CD8-positive, alpha-beta memory T cell (primary cell): ENCODE measurements at regions not wholly inside any gene's neighbourhood (a gene's known extent, or its start where the extent isn't known, plus 50 kb on each side); places are given as distances from the start of the nearest gene placed in this dataset.
"Not testable (repeated sequence)": the region's sequence is repeated elsewhere in the genome, so short reads cannot be mapped to it uniquely, and the experiment has no call there.

ENCODE experiments used
- CTCF ChIA-PET: fragments of 350-600 bp; sonication (Branson Sonifier 250); formaldehyde crosslinking; loops from one replicate; lab custom pipeline; 2021; ENCODE audit warnings: antibody characterized with exemption; lab: Charles Lee
- POLR2A ChIA-PET: fragments of 350-600 bp; sonication (Branson Sonifier 250); formaldehyde crosslinking; loops from one replicate; lab custom pipeline; 2021; ENCODE audit warnings: antibody characterized with exemption; lab: Charles Lee
- DNase-seq, 5 donors: peaks; one replicate each; pipeline versions ENCODE4 v3.0.0 to v3.0.0-alpha.2; 2020 to 2022; ENCODE audit warnings: mixed read lengths in 1 of 5
- H3K27ac ChIP-seq: one replicate; pipeline ENCODE4 v1.7.0; 2013; ENCODE audit warnings: low read depth, mild to moderate bottlenecking, low read length, moderate library complexity
- H3K27me3 ChIP-seq: 2 replicates; pipeline ENCODE4 v1.7.0; 2013; ENCODE audit warnings: low read length, mild to moderate bottlenecking; ENCODE audit not compliant: insufficient read depth, poor library complexity, severe bottlenecking
- H3K36me3 ChIP-seq: 2 replicates; pipeline ENCODE4 v1.7.0; 2013; ENCODE audit warnings: mild to moderate bottlenecking, low read length, moderate library complexity; ENCODE audit not compliant: insufficient read depth
- H3K4me1 ChIP-seq: 2 replicates; pipeline ENCODE4 v1.7.0; 2013; ENCODE audit warnings: mild to moderate bottlenecking, low read length, moderate library complexity; ENCODE audit not compliant: insufficient read depth
- H3K4me3 ChIP-seq: 2 replicates; pipeline ENCODE4 v1.7.0; 2013; ENCODE audit warnings: mild to moderate bottlenecking, low read length
- H3K9me3 ChIP-seq: 2 replicates; pipeline ENCODE4 v1.7.0; 2013; ENCODE audit warnings: mild to moderate bottlenecking, low read length
- H3K27ac Mint-ChIP-seq, 8 donors: one replicate each; pipeline ENCODE4 v1.8.0; 2020 to 2021; ENCODE audit warnings: mixed read lengths in 8 of 8, mild to moderate bottlenecking in 6 of 8, inconsistent platforms in 3 of 8, moderate library complexity in 3 of 8
- H3K27me3 Mint-ChIP-seq, 2 donors: one replicate each; pipeline ENCODE4 v1.8.0; 2020 to 2021; ENCODE audit warnings: mixed read lengths in 2 of 2, mild to moderate bottlenecking in 1 of 2, moderate library complexity in 1 of 2
- H3K36me3 Mint-ChIP-seq, 3 donors: one replicate each; pipeline ENCODE4 v1.8.0; 2020 to 2021; ENCODE audit warnings: mixed read lengths in 3 of 3, inconsistent platforms in 1 of 3, mild to moderate bottlenecking in 1 of 3
- H3K4me1 Mint-ChIP-seq, 3 donors: one replicate each; pipeline ENCODE4 v1.8.0; 2020 to 2021; ENCODE audit warnings: mixed read lengths in 3 of 3, inconsistent platforms in 1 of 3, mild to moderate bottlenecking in 1 of 3
- H3K4me3 Mint-ChIP-seq, 7 donors: one replicate each; pipeline ENCODE4 v1.8.0; 2020 to 2021; ENCODE audit warnings: mixed read lengths in 7 of 7, mild to moderate bottlenecking in 6 of 7, moderate library complexity in 4 of 7, inconsistent platforms in 2 of 7
- H3K9me3 Mint-ChIP-seq, 5 donors: one replicate each; pipeline ENCODE4 v1.8.0; 2020 to 2022; ENCODE audit warnings: mixed read lengths in 5 of 5, mild to moderate bottlenecking in 3 of 5, moderate library complexity in 2 of 5, inconsistent platforms in 1 of 5

DNA sequence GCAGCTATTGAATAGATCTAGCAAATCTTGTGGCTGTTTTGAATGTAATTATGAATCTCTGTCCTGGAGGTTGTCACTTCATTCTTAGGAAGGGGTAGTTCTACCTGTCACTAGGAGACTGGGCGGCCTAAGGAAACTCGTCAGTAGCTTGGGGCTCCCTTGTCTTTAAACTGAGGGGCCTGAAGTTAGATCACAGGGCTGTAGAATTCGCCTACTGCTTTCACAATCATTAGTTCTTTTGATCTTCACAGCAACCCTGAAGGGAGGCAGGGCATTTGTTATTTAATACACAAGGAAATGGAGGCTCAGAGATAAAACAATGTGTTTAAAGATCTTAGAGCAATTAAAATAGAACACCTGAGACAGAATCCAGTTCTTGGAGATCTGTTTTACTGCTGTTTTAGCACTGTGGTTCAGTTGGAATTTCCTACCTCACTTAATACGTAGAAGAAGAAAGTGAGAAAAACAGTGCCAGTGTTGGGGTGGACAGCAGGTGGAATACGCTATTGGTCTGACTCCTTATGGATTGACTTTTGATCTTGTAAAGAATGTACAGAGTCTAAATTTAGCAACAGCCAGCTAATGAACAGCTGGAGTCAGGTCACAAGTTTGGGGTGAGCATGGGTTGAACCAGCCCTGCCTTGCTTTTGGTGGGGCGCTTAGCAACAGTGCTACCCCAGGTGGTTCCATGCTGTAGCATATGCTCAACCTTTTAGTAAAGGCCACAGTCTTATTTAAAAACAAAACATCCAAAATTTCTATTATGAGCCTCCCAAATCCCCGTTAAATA, 71.4 kb upstream of the BHLHE40 start:
- H3K4me1 Mint-ChIP-seq: peaks cover 30 to 58% (median 50%) of the 10 kb centered on the region in 3 donors
- CTCF ChIA-PET: no interaction called here
- no peaks in the 10 kb centered on the region for H3K27me3 Mint-ChIP-seq
- H3K27me3 ChIP-seq: no peaks in the 10 kb centered on the region
- no peaks in the 10 kb centered on the region for H3K36me3 ChIP-seq
- DNase-seq: no peak
- no peak overlapping the region for H3K4me3 ChIP-seq
- peak overlapping the region in 7 of 8 donors; percentile 30 to 85 (median 73) for H3K27ac Mint-ChIP-seq
- peaks cover 32% of the 10 kb centered on the region for H3K4me1 ChIP-seq
- H3K9me3 ChIP-seq: no peaks in the 10 kb centered on the region
- POLR2A ChIA-PET: no interaction called here
- no peak overlapping the region for H3K27ac ChIP-seq
- peaks cover 0 to 6% (median 0%) of the 10 kb centered on the region in 3 donors for H3K36me3 Mint-ChIP-seq
- H3K4me3 Mint-ChIP-seq: peak overlapping the region in 2 of 7 donors; percentile 1 to 41
- peaks cover 0 to 3% (median 0%) of the 10 kb centered on the region in 5 donors for H3K9me3 Mint-ChIP-seq

DNA sequence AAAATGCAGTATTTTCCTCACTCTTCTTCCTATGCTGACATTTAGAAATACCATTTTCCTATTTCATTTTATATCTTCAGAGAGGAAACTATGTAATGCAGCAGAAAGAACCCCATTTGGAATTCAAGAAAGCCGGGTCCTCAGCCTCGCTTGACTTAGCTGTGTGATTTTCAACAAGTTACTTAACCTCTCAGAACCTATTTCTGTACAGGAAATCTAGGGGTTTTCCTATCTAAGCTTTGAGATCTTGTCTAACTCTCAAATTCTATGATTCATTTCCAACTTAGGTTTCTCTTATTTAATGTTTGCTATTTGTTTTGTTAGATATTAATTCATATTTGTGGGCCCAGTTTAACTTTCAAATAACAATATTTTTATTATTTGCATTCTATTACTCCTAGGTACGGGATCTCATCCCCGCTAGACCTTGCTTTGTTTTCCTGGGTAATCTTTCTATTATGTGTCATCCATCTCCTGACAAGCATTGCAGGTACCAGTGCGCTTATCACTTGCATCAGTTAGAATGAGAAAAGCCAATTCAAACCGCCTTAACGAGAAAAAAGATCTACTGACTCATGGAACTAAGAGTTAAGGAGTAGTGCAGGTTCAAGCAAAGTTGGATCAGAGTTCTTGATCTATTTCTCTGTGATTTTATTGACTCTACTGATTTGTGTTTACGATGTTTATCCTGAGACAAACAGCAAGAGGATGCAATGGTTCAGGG, 70.6 kb upstream of the BHLHE40 start:
- Mint-ChIP-seq H3K9me3 (peaks cover 0 to 3% (median 0%) of the 10 kb centered on the region in 5 donors), H3K4me1 (peaks cover 30 to 58% (median 50%) of the 10 kb centered on the region in 3 donors), H3K27me3 (no peaks in the 10 kb centered on the region), H3K36me3 (peaks cover 0 to 6% (median 0%) of the 10 kb centered on the region in 3 donors), H3K27ac (peak overlapping the region; percentile 2 to 85 (median 26)), H3K4me3 (peak overlapping the region in 1 of 7 donors; percentile 1)
- H3K4me3 ChIP-seq: no peak overlapping the region
- H3K4me1 ChIP-seq: peaks cover 32% of the 10 kb centered on the region
- ChIA-PET POLR2A (no interaction called here), CTCF (interaction anchor here (1.4 kb wide), 1 partner anchor 75 kb away, joined by 3 read pairs; no protein-coding TSS in a partner anchor)
- H3K27me3 ChIP-seq: no peaks in the 10 kb centered on the region
- H3K36me3 ChIP-seq: no peaks in the 10 kb centered on the region
- DNase-seq: no peak
- H3K9me3 ChIP-seq: no peaks in the 10 kb centered on the region
- no peak overlapping the region for H3K27ac ChIP-seq

DNA sequence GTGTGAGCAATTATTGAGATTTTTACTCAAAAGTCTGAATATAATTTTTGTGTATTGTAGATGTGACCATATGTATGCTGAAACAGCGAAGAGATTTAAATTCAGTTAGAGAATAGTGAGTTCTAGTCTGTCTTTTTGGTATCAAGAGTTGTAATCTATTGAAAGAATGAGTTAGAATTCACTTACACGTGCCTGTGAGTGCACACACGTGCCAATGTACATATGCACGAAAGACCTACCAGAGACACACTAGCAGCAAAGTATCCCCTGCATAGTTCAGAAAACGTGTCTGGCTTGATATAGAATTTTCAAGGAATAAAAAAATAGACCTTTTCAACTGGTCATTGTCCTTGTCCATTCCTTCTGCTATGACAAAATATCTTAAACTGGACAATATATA, 64.8 kb upstream of the BHLHE40 start:
- DNase-seq: no peak
- no peaks in the 10 kb centered on the region for H3K9me3 ChIP-seq
- no peaks in the 10 kb centered on the region for H3K36me3 ChIP-seq
- peaks cover 0 to 7% (median 0%) of the 10 kb centered on the region in 5 donors for H3K9me3 Mint-ChIP-seq
- H3K4me1 Mint-ChIP-seq: peaks cover 0 to 3% (median 2%) of the 10 kb centered on the region in 3 donors
- H3K4me1 ChIP-seq: no peaks in the 10 kb centered on the region
- ChIA-PET CTCF (no interaction called here), POLR2A (no interaction called here)
- no peak overlapping the region for H3K4me3 ChIP-seq
- H3K27me3 Mint-ChIP-seq: no peaks in the 10 kb centered on the region
- no peak overlapping the region for H3K27ac Mint-ChIP-seq
- no peak overlapping the region for H3K27ac ChIP-seq
- H3K27me3 ChIP-seq: no peaks in the 10 kb centered on the region
- H3K4me3 Mint-ChIP-seq: no peak overlapping the region
- H3K36me3 Mint-ChIP-seq: peaks cover 0 to 10% (median 3%) of the 10 kb centered on the region in 3 donors

DNA sequence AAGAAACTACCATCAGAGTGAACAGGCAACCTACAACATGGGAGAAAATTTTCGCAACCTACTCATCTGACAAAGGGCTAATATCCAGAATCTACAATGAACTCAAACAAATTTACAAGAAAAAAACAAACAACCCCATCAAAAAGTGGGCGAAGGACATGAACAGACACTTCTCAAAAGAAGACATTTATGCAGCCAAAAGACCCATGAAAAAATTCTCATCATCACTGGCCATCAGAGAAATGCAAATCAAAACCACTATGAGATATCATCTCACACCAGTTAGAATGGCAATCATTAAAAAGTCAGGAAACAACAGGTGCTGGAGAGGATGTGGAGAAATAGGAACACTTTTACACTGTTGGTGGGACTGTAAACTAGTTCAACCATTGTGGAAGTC, 57.6 kb upstream of the BHLHE40 start:
- H3K4me3 Mint-ChIP-seq, H3K4me1 Mint-ChIP-seq, CTCF ChIA-PET: not testable (repeated sequence)

DNA sequence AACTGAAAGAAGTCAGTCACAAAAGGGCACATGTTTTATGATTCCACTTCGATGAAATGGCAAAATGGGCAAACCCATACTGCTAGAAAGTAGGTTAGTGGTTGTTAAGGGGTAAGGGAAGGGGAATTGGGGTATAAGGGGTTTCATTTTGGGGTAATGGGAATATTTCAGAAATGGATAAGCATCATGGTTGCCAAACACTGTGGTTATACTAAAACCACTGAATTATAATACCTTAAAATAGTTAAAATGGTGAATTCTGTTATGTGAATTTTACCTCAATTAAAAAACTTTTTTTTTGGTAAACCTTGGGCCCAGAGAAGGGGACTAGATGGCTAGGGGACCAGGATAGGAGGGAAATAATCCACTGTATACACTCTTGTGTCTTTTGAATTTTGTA, 52.3 kb upstream of the BHLHE40 start:
- Mint-ChIP-seq H3K4me1 (peaks cover 7 to 17% (median 14%) of the 10 kb centered on the region in 3 donors), H3K27ac (no peak overlapping the region), H3K4me3 (no peak overlapping the region), H3K36me3 (no peaks in the 10 kb centered on the region), H3K9me3 (no peaks in the 10 kb centered on the region), H3K27me3 (no peaks in the 10 kb centered on the region)
- POLR2A ChIA-PET: no interaction called here
- Histone ChIP-seq H3K4me3 (no peak overlapping the region), H3K27me3 (no peaks in the 10 kb centered on the region), H3K36me3 (no peaks in the 10 kb centered on the region), H3K27ac (no peak overlapping the region), H3K9me3 (no peaks in the 10 kb centered on the region), H3K4me1 (peaks cover 6% of the 10 kb centered on the region)
- CTCF ChIA-PET: no interaction called here
- no peak for DNase-seq

More for the DNA sequence above, 57.6 kb upstream of the BHLHE40 start:
- H3K9me3 Mint-ChIP-seq, H3K27me3 ChIP-seq, H3K27ac Mint-ChIP-seq, H3K36me3 Mint-ChIP-seq, POLR2A ChIA-PET, H3K4me1 ChIP-seq, H3K4me3 ChIP-seq, H3K27ac ChIP-seq, H3K36me3 ChIP-seq, H3K27me3 Mint-ChIP-seq, H3K9me3 ChIP-seq, DNase-seq: not testable (repeated sequence)

DNA sequence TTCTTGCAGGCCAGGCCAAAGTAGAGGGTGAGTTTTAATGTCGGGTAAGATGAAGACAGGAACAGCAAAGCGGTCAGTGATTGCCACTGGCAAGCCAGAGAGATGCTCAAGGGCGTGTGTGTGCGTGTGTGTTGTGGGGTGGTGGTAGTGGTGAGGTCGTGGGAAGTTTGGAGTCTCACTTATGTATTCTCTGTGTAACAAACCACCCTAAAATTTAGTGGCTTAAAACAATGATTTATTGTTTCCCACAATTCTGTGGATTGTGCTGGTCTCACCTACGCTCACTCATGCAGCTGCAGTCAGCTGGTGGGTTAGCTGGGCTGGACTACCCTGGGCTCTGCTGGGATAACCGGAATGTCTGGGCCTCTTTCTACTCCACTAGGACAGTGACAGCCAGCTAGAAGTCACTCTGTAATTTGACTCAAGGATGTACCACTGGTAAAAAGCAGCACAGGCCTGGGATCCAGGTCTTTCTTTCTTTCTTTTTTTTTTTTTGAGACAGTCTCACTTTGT, 50.9 kb upstream of the BHLHE40 start:
- Mint-ChIP-seq H3K36me3 (no peaks in the 10 kb centered on the region), H3K4me1 (peaks cover 7 to 17% (median 14%) of the 10 kb centered on the region in 3 donors), H3K27me3 (no peaks in the 10 kb centered on the region), H3K27ac (peak overlapping the region in 6 of 8 donors; percentile 15 to 84 (median 60)), H3K9me3 (no peaks in the 10 kb centered on the region), H3K4me3 (no peak overlapping the region)
- DNase-seq: no peak
- H3K36me3 ChIP-seq: no peaks in the 10 kb centered on the region
- no peak overlapping the region for H3K4me3 ChIP-seq
- H3K4me1 ChIP-seq: peaks cover 6% of the 10 kb centered on the region
- ChIA-PET CTCF (interaction anchor here (0.9 kb wide), 1 partner anchor 10 kb away, joined by 4 read pairs; no protein-coding TSS in a partner anchor), POLR2A (no interaction called here)
- no peak overlapping the region for H3K27ac ChIP-seq
- H3K9me3 ChIP-seq: no peaks in the 10 kb centered on the region
- no peaks in the 10 kb centered on the region for H3K27me3 ChIP-seq
